Neuronal stem cell (in vitro differentiated cells): ENCODE measurements at regions not wholly inside any gene's neighbourhood (a gene's known extent, or its start where the extent isn't known, plus 50 kb on each side); places are given as distances from the start of the nearest gene placed in this dataset.

Experiments used
- DNase-seq: peaks from one replicate; pipeline ENCODE4 v3.0.0-alpha.2; 2013; ENCODE audit warnings: low spot score
- H2AFZ ChIP-seq: one replicate; pipeline ENCODE4 v1.6.1; 2013; ENCODE audit warnings: mild to moderate bottlenecking, low read length, inconsistent platforms
- H2AK5ac ChIP-seq: 2 replicates; pipeline ENCODE4 v1.6.1; 2013; ENCODE audit warnings: low read depth, mild to moderate bottlenecking, inconsistent platforms, low read length, moderate library complexity, mixed read lengths
- H2BK120ac ChIP-seq: 2 replicates; pipeline ENCODE4 v1.6.1; 2013; ENCODE audit warnings: low read depth, mild to moderate bottlenecking, inconsistent platforms, low read length, moderate library complexity, mixed read lengths
- H2BK12ac ChIP-seq: one replicate; pipeline ENCODE4 v1.6.1; 2013; ENCODE audit warnings: low read length, inconsistent platforms
- H2BK15ac ChIP-seq: 2 replicates; pipeline ENCODE4 v1.6.1; 2013; ENCODE audit warnings: mild to moderate bottlenecking, low read length, inconsistent platforms, mixed read lengths
- H2BK5ac ChIP-seq: one replicate; pipeline ENCODE4 v1.6.1; 2013; ENCODE audit warnings: inconsistent platforms, mild to moderate bottlenecking, low read length, moderate library complexity
- H3K14ac ChIP-seq: one replicate; pipeline ENCODE4 v1.6.1; 2013; ENCODE audit warnings: low read length, inconsistent platforms
- H3K18ac ChIP-seq: 2 replicates; pipeline ENCODE4 v1.6.1; 2013; ENCODE audit warnings: low read length, inconsistent platforms
- H3K23ac ChIP-seq: 2 replicates; pipeline ENCODE4 v1.6.1; 2013; ENCODE audit warnings: low read depth, mild to moderate bottlenecking, mixed read lengths, low read length, inconsistent platforms; ENCODE audit not compliant: poor library complexity
- H3K27ac ChIP-seq: replicated peaks from 3 replicates; pipeline ENCODE4 v1.5.1; 2013; ENCODE audit warnings: low read length, inconsistent platforms
- H3K27me3 ChIP-seq, 3 experiments: 2 replicates each; pipeline ENCODE4 v1.6.1; 2013; ENCODE audit warnings: low read length in 3 of 3, mild to moderate bottlenecking in 2 of 3, inconsistent platforms in 1 of 3, low read depth in 1 of 3, mixed read lengths in 1 of 3, moderate library complexity in 1 of 3; ENCODE audit not compliant: control insufficient read depth in 3 of 3, insufficient read depth in 3 of 3
- H3K36me3 ChIP-seq, 2 donors: replicated peaks in 1 of 2; 2 replicates each; pipeline ENCODE4 v1.6.1; 2013; ENCODE audit warnings: low read length in 2 of 2; ENCODE audit not compliant: control insufficient read depth in 2 of 2, insufficient read depth in 2 of 2
- H3K4ac ChIP-seq: 2 replicates; pipeline ENCODE4 v1.6.1; 2013; ENCODE audit warnings: inconsistent platforms, mild to moderate bottlenecking, low read length, moderate library complexity
- H3K4me1 ChIP-seq, 2 donors: 1 replicate in 1 of 2; 2 replicates in 1 of 2; pipeline ENCODE4 v1.6.1; 2013; ENCODE audit warnings: low read length in 2 of 2, low read depth in 1 of 2; ENCODE audit not compliant: control insufficient read depth in 2 of 2, insufficient read depth in 1 of 2
- H3K4me2 ChIP-seq: one replicate; pipeline ENCODE4 v1.6.1; 2013; ENCODE audit warnings: mild to moderate bottlenecking, low read length, inconsistent platforms; ENCODE audit not compliant: insufficient read depth, poor library complexity, severe bottlenecking
- H3K4me3 ChIP-seq, 2 donors: 2 replicates each; pipeline ENCODE4 v1.5.1; 2013; ENCODE audit warnings: low read length in 2 of 2, mild to moderate bottlenecking in 2 of 2, inconsistent platforms in 1 of 2, moderate library complexity in 1 of 2
- H3K79me1 ChIP-seq: one replicate; pipeline ENCODE4 v1.6.1; 2013; ENCODE audit warnings: low read depth, mild to moderate bottlenecking, inconsistent platforms, low read length, moderate library complexity
- H3K9ac ChIP-seq: one replicate; pipeline ENCODE4 v1.6.1; 2013; ENCODE audit warnings: mild to moderate bottlenecking, low read depth, low read length, inconsistent platforms; ENCODE audit not compliant: poor library complexity
- H3K9me3 ChIP-seq, 2 donors: replicated peaks in 1 of 2; 2 replicates each; pipeline versions ENCODE3 to v1.6.1; 2013; ENCODE audit warnings: low read length in 2 of 2, mild to moderate bottlenecking in 2 of 2, inconsistent platforms in 1 of 2, low read depth in 1 of 2, mixed read lengths in 1 of 2, moderate library complexity in 1 of 2; ENCODE audit not compliant: control insufficient read depth in 2 of 2, insufficient read depth in 1 of 2
- H4K8ac ChIP-seq: one replicate; pipeline ENCODE4 v1.6.1; 2013; ENCODE audit warnings: low read depth, mild to moderate bottlenecking, inconsistent platforms, low read length, moderate library complexity
- H4K91ac ChIP-seq: one replicate; pipeline ENCODE4 v1.6.1; 2013; ENCODE audit warnings: low read length, low read depth, mild to moderate bottlenecking, inconsistent platforms; ENCODE audit not compliant: poor library complexity
- WGBS, 2 donors: extraction: QIAGEN DNeasy Blood & Tissue Kit; methylation state at CpG; one replicate each; pipeline ENCODE4 v1.1.7; 2013; ENCODE audit warnings: missing lambda C conversion rate in 2 of 2, mixed read lengths in 1 of 2; ENCODE audit not compliant: insufficient read length in 2 of 2, insufficient replicate concordance in 1 of 2; ENCODE audit errors: extremely low coverage in 2 of 2; 5-methylcytosine and 5-hydroxymethylcytosine counted together

- Histone ChIP-seq H3K23ac (no peak overlapping the region), H3K9me3 (no peaks in the 10 kb centered on the region), H2BK120ac (no peak overlapping the region), H3K4ac (no peak overlapping the region), H3K9ac (no peak overlapping the region), H3K4me2 (no peak overlapping the region), H3K79me1 (no peaks in the 10 kb centered on the region), H2BK5ac (no peak overlapping the region), H3K27ac (no peak overlapping the region), H2BK15ac (no peak overlapping the region), H3K36me3 (no peaks in the 10 kb centered on the region), H3K27me3 (no peaks in the 10 kb centered on the region), H4K91ac (no peak overlapping the region), H2AK5ac (no peak overlapping the region), H3K4me3 (no peak overlapping the region), H3K14ac (no peak overlapping the region), H3K4me1 (peaks cover 2 to 3% of the 10 kb centered on the region in 2 donors), H3K18ac (no peak overlapping the region), H2AFZ (no peak overlapping the region), H2BK12ac (no peak overlapping the region), H4K8ac (no peak overlapping the region)
- no CpG with 5 or more reads among the region's 2 CpGs for WGBS, 2 donors
- no peak for DNase-seq
These were observed 438.9 kb downstream of the ADAMTS20 start for GRCh38 chr12:43113135-43113534.

GRCh38 chr12:43112101-43112920, 439.7 kb downstream of the ADAMTS20 start:
- H3K4me2 ChIP-seq = no peak overlapping the region
- H2BK15ac ChIP-seq = no peak overlapping the region
- H3K18ac ChIP-seq = no peak overlapping the region
- peaks cover 2 to 3% of the 10 kb centered on the region in 2 donors for H3K4me1 ChIP-seq
- no peaks in the 10 kb centered on the region for H3K9me3 ChIP-seq
- H3K4ac ChIP-seq = no peak overlapping the region
- no peak overlapping the region for H3K14ac ChIP-seq
- H2BK120ac ChIP-seq = no peak overlapping the region
- H2BK5ac ChIP-seq = no peak overlapping the region
- no peak overlapping the region for H2AK5ac ChIP-seq
- H4K91ac ChIP-seq = no peak overlapping the region
- H3K36me3 ChIP-seq = no peaks in the 10 kb centered on the region
- H3K4me3 ChIP-seq = no peak overlapping the region
- WGBS, 2 donors = no CpG with 5 or more reads among the region's 8 CpGs
- H3K79me1 ChIP-seq = no peaks in the 10 kb centered on the region
- no peak overlapping the region for H3K27ac ChIP-seq
- no peak overlapping the region for H2BK12ac ChIP-seq
- H4K8ac ChIP-seq = no peak overlapping the region
- H2AFZ ChIP-seq = no peak overlapping the region
- H3K9ac ChIP-seq = no peak overlapping the region
- H3K27me3 ChIP-seq = no peaks in the 10 kb centered on the region
- no peak for DNase-seq
- H3K23ac ChIP-seq = no peak overlapping the region

- Histone ChIP-seq H3K27ac (no peak overlapping the region), H4K91ac (no peak overlapping the region), H4K8ac (no peak overlapping the region), H3K4me3 (no peak overlapping the region), H2BK12ac (no peak overlapping the region), H3K18ac (no peak overlapping the region), H2BK5ac (no peak overlapping the region), H2BK15ac (no peak overlapping the region), H3K4me1 (peaks cover 2 to 3% of the 10 kb centered on the region in 2 donors), H3K4ac (no peak overlapping the region), H3K9me3 (no peaks in the 10 kb centered on the region), H3K27me3 (no peaks in the 10 kb centered on the region), H3K79me1 (no peaks in the 10 kb centered on the region), H2BK120ac (no peak overlapping the region), H3K9ac (no peak overlapping the region), H3K4me2 (no peak overlapping the region), H3K23ac (no peak overlapping the region), H3K14ac (no peak overlapping the region), H2AK5ac (no peak overlapping the region), H3K36me3 (no peaks in the 10 kb centered on the region), H2AFZ (peak overlapping the region; percentile 18)
- WGBS, 2 donors = no CpG with 5 or more reads among the region's 6 CpGs
- DNase-seq = no peak
These were observed 440.4 kb downstream of the ADAMTS20 start for GRCh38 chr12:43111608-43112007.

- DNase-seq = no peak
- 100% methylated on average over 1 of the region's 2 CpGs; no CpG with 5 or more reads in 1 of the 2 donors for WGBS, 2 donors
These were observed 442.2 kb downstream of the ADAMTS20 start for GRCh38 chr12:43109631-43110345.

More at GRCh38 chr12:43109631-43110345, 442.2 kb downstream of the ADAMTS20 start:
- no peak overlapping the region for H2BK120ac ChIP-seq
- no peak overlapping the region for H2AK5ac ChIP-seq
- H3K36me3 ChIP-seq = no peaks in the 10 kb centered on the region
- H3K14ac ChIP-seq = no peak overlapping the region
- no peak overlapping the region for H3K27ac ChIP-seq
- H2AFZ ChIP-seq = no peak overlapping the region
- no peak overlapping the region for H2BK5ac ChIP-seq
- H3K9ac ChIP-seq = no peak overlapping the region
- no peaks in the 10 kb centered on the region for H3K79me1 ChIP-seq
- H4K8ac ChIP-seq = no peak overlapping the region
- H3K4me2 ChIP-seq = no peak overlapping the region
- H3K27me3 ChIP-seq = no peaks in the 10 kb centered on the region
- no peak overlapping the region for H2BK15ac ChIP-seq
- no peak overlapping the region for H3K4ac ChIP-seq
- H3K9me3 ChIP-seq = no peaks in the 10 kb centered on the region
- H3K4me1 ChIP-seq = peaks cover 2 to 5% of the 10 kb centered on the region in 2 donors
- no peak overlapping the region for H3K18ac ChIP-seq
- no peak overlapping the region for H2BK12ac ChIP-seq
- no peak overlapping the region for H3K4me3 ChIP-seq
- no peak overlapping the region for H3K23ac ChIP-seq
- no peak overlapping the region for H4K91ac ChIP-seq
